Body of pancreas (tissue), 4 donors: ENCODE measurements at regions not wholly inside any gene's neighbourhood (a gene's known extent, or its start where the extent isn't known, plus 50 kb on each side); places are given as distances from the start of the nearest gene placed in this dataset.

Experiments used
- CTCF ChIP-seq, 7 experiments: fragments of 450-650 bp in 4 of 7; fragments of 200-600 bp in 3 of 7; sonication (generic) in 3 of 7; IDR thresholded peaks; one replicate each; pipeline ENCODE4 v1.5.1; 2016 to 2019; ENCODE audit warnings: antibody characterized with exemption in 7 of 7
- POLR2A ChIP-seq, 3 donors: fragments of 450-650 bp; IDR thresholded peaks; one replicate each; pipeline ENCODE4 v1.6.1; 2016; ENCODE audit warnings: antibody characterized with exemption in 3 of 3, mild to moderate bottlenecking in 2 of 3

- TF ChIP-seq CTCF (IDR thresholded peaks at IDR 0.05) (no peak), POLR2A (IDR thresholded peaks at IDR 0.05) (no peak)
Observed at GRCh38 chr3:75242012-75242735, 422.0 kb upstream of the FRG2C start.
